HepG2 (cell line): ENCODE measurements at regions not wholly inside any gene's neighbourhood (a gene's known extent, or its start where the extent isn't known, plus 50 kb on each side); places are given as distances from the start of the nearest gene placed in this dataset.
"Not testable (repeated sequence)": the region's sequence is repeated elsewhere in the genome, so short reads cannot be mapped to it uniquely, and the experiment has no call there.

Experiments used
- ATAC-seq: fragments of 200-7000 bp; cut with Tn5 transposase; 3 replicates; pipeline ENCODE4 v1.9.1; 2020; ENCODE audit warnings: mild to moderate bottlenecking, moderate library complexity
- BruUV-seq: library from RNA; stranded (reverse); fragments of 400-500 nt; replicated peaks from 2 replicates; lab custom pipeline; 2021; lab: Mats Ljungman, UMichigan
- CTCF ChIA-PET: fragments of 300-600 bp; formaldehyde crosslinking; extraction: SDS; loops from one replicate; lab custom pipeline; 2021; ENCODE audit warnings: low total read pairs, inconsistent platforms, low intra/inter-chr PET ratio; lab: Yijun Ruan, JAX
- POLR2A ChIA-PET: fragments of 350-600 bp; sonication (Branson Sonifier 250); formaldehyde crosslinking; loops from one replicate; lab custom pipeline; 2020; ENCODE audit warnings: antibody characterized with exemption, inconsistent platforms; lab: Yijun Ruan, JAX
- DNase-seq: peaks from one replicate; pipeline ENCODE4 v3.0.0-alpha.2; 2015; ENCODE audit warnings: low spot score
- FAIRE-seq: peaks from 3 replicates; lab custom pipeline; 2011; peaks lifted over from hg19 to GRCh38; lab: Jason Lieb, UNC
- H2AFZ ChIP-seq: one replicate; pipeline ENCODE4 v1.6.1; 2011; ENCODE audit warnings: low read length, inconsistent platforms
- H3K27ac ChIP-seq: fragments of 300-600 bp; 3 replicates; pipeline ENCODE4 v1.8.0; 2011; ENCODE audit warnings: mixed run types, mild to moderate bottlenecking, mixed read lengths, low read length, inconsistent platforms; ENCODE audit not compliant: insufficient read depth; ENCODE audit errors: extremely low read length
- H3K27me3 ChIP-seq, 2 experiments: fragments of 200-600 bp in 1 of 2; 2 replicates in 1 of 2; 3 replicates in 1 of 2; pipeline versions ENCODE4 v1.6.0 to v1.8.0; 2011; ENCODE audit warnings: low read length in 2 of 2, mild to moderate bottlenecking in 2 of 2, moderate library complexity in 2 of 2, inconsistent platforms in 1 of 2; ENCODE audit not compliant: insufficient read depth in 2 of 2, control insufficient read depth in 1 of 2
- H3K36me3 ChIP-seq, 2 experiments: fragments of 200-600 bp in 1 of 2; replicated peaks in 1 of 2; 2 replicates in 1 of 2; 3 replicates in 1 of 2; pipeline versions ENCODE4 v1.5.1 to v1.8.0; 2011; ENCODE audit warnings: low read length in 2 of 2, inconsistent platforms in 1 of 2; ENCODE audit not compliant: insufficient read depth in 2 of 2, control insufficient read depth in 1 of 2
- H3K4me1 ChIP-seq: 2 replicates; pipeline ENCODE4 v1.5.1; 2012; ENCODE audit warnings: low read length, inconsistent platforms; ENCODE audit not compliant: insufficient read depth
- H3K4me2 ChIP-seq: 2 replicates; pipeline ENCODE4 v1.6.0; 2011; ENCODE audit warnings: low read depth, low read length, inconsistent platforms
- H3K4me3 ChIP-seq, 3 experiments: fragments of 200-600 bp in 1 of 3; sonication (generic), shearing (Covaris generic) in 1 of 3; replicated peaks in 1 of 3; 2 replicates each; pipeline ENCODE4 v1.5.1; 2011 to 2016; ENCODE audit warnings: low read length in 3 of 3, inconsistent platforms in 2 of 3, low read depth in 2 of 3, mild to moderate bottlenecking in 2 of 3, control low read depth in 1 of 3, mixed read lengths in 1 of 3; ENCODE audit not compliant: insufficient read depth in 1 of 3
- H3K79me2 ChIP-seq: one replicate; pipeline ENCODE4 v1.6.1; 2011; ENCODE audit warnings: low read length, inconsistent platforms; ENCODE audit not compliant: insufficient read depth
- H3K9ac ChIP-seq: 2 replicates; pipeline ENCODE4 v1.6.0; 2011; ENCODE audit warnings: mild to moderate bottlenecking, low read depth, low read length, inconsistent platforms; ENCODE audit not compliant: insufficient read depth
- H3K9me3 ChIP-seq: 2 replicates; pipeline ENCODE4 v1.5.1; 2012; ENCODE audit warnings: mild to moderate bottlenecking, low read length
- H4K20me1 ChIP-seq: 2 replicates; pipeline ENCODE4 v1.6.0; 2011; ENCODE audit warnings: inconsistent platforms, mild to moderate bottlenecking, low read length, moderate library complexity; ENCODE audit not compliant: insufficient read depth
- WGBS: methylation state at CpG from one replicate; pipeline ENCODE4 v1.1.6; 2017; ENCODE audit warnings: low lambda C conversion rate; 5-methylcytosine and 5-hydroxymethylcytosine counted together
- in situ Hi-C: cut with HindIII; loops from 2 replicates; pipeline ENCODE4 v1.10.0; 2017; ENCODE audit warnings: low pct_unique_long_range_greater_than_20kb; ENCODE audit not compliant: extremely low pct_ligation_motif_present
- intact Hi-C: fragments of 100-400 bp; cut with micrococcal nuclease; formaldehyde crosslinking; loops from one replicate; pipeline ENCODE4 v1.10.0; 2022; ENCODE audit not compliant: unreplicated experiment
- small RNA-seq, 3 experiments: library from RNA; depleted of rRNA; stranded (forward); fragments of <200 nt; gene quantifications; one replicate each; pipeline ENCODE3, GENCODE V24; 2012; ENCODE audit warnings: low read depth in 2 of 3, low replicate concordance in 1 of 3; ENCODE audit not compliant: insufficient read length in 3 of 3, insufficient read depth in 2 of 3

- H2AFZ ChIP-seq, CTCF ChIA-PET, intact Hi-C loops, POLR2A ChIA-PET, ATAC-seq, H4K20me1 ChIP-seq, H3K79me2 ChIP-seq, H3K27ac ChIP-seq, FAIRE-seq, H3K9ac ChIP-seq, DNase-seq, H3K4me1 ChIP-seq, H3K4me2 ChIP-seq, H3K27me3 ChIP-seq, H3K9me3 ChIP-seq, in situ Hi-C loops, H3K36me3 ChIP-seq, BruUV-seq, H3K4me3 ChIP-seq: not testable (repeated sequence)
- 82% methylated on average over 9 of the region's 9 CpGs for WGBS
Observed at GRCh38 chr13:50772881-50773280, 70.6 kb downstream of the DLEU7 start.

Small RNAs in the stretch of these regions (small RNA-seq; reads per million reads assigned to genes)
- gene RF02109 (0 reads per million in 3 experiments), gene RF02110 (0 reads per million in 3 experiments)
